OCI-LY3 (cell line): ENCODE measurements at regions not wholly inside any gene's neighbourhood (a gene's known extent, or its start where the extent isn't known, plus 50 kb on each side); places are given as distances from the start of the nearest gene placed in this dataset.

Experiments
- H2AFZ ChIP-seq: fragments of 200-600, 300-600 bp; shearing (Covaris generic); 2 replicates; pipeline ENCODE4 v1.6.0; 2014; ENCODE audit warnings: antibody characterized with exemption, low read depth, low read length
- H3K27ac ChIP-seq: fragments of 200-600, 300-600 bp; sonication (generic); 2 replicates; pipeline ENCODE4 v1.5.1; 2014; ENCODE audit warnings: mild to moderate bottlenecking, low read length, moderate library complexity, mixed read lengths
- H3K27me3 ChIP-seq: fragments of 200-600, 300-600 bp; sonication (generic); 2 replicates; pipeline ENCODE4 v1.6.1; 2014; ENCODE audit warnings: low read depth, low read length, mixed read lengths
- H3K36me3 ChIP-seq: fragments of 200-600, 300-600 bp; sonication (generic); replicated peaks from 2 replicates; pipeline ENCODE3; 2014; ENCODE audit warnings: low read depth, low read length, mixed read lengths
- H3K4me1 ChIP-seq: fragments of 300-600, 200-600 bp; sonication (generic); 2 replicates; pipeline ENCODE4 v1.6.1; 2014; ENCODE audit warnings: low read length, mixed read lengths
- H3K4me2 ChIP-seq: fragments of 200-600, 300-600 bp; sonication (generic); 2 replicates; pipeline ENCODE4 v1.6.1; 2014; ENCODE audit warnings: low read length, mixed read lengths
- H3K4me3 ChIP-seq: fragments of 300-600, 200-600 bp; sonication (generic); 2 replicates; pipeline ENCODE4 v1.5.1; 2014; ENCODE audit warnings: antibody characterized with exemption, mild to moderate bottlenecking, low read length, moderate library complexity
- H3K79me2 ChIP-seq: fragments of 300-600, 200-600 bp; shearing (Covaris generic); 2 replicates; pipeline ENCODE4 v1.6.1; 2014; ENCODE audit warnings: mild to moderate bottlenecking, low read length, mixed read lengths
- H3K9ac ChIP-seq: fragments of 300-600, 200-600 bp; shearing (Covaris generic); 2 replicates; pipeline ENCODE4 v1.6.0; 2014; ENCODE audit warnings: mild to moderate bottlenecking, low read length, moderate library complexity
- H3K9me3 ChIP-seq: fragments of 200-600, 300-600 bp; shearing (Covaris generic); 2 replicates; pipeline ENCODE4 v1.6.1; 2014; ENCODE audit warnings: low read length, mixed read lengths; ENCODE audit not compliant: insufficient read depth
- H4K20me1 ChIP-seq: fragments of 200-600, 300-600 bp; sonication (generic); 2 replicates; pipeline ENCODE4 v1.6.1; 2016; ENCODE audit warnings: low read length, mixed read lengths; ENCODE audit not compliant: insufficient read depth
- CTCF ChIP-seq: fragments of 200-600, 300-600 bp; sonication (generic); IDR thresholded peaks from 2 replicates; pipeline ENCODE4 v1.5.1; 2014; ENCODE audit warnings: antibody characterized with exemption, low read length, low read depth
- EZH2phosphoT487 ChIP-seq: fragments of 200-600 bp; shearing (Covaris generic); IDR thresholded peaks from 2 replicates; pipeline ENCODE4 v1.6.1; 2018; ENCODE audit warnings: antibody characterized with exemption, mixed run types, low read depth

DNA sequence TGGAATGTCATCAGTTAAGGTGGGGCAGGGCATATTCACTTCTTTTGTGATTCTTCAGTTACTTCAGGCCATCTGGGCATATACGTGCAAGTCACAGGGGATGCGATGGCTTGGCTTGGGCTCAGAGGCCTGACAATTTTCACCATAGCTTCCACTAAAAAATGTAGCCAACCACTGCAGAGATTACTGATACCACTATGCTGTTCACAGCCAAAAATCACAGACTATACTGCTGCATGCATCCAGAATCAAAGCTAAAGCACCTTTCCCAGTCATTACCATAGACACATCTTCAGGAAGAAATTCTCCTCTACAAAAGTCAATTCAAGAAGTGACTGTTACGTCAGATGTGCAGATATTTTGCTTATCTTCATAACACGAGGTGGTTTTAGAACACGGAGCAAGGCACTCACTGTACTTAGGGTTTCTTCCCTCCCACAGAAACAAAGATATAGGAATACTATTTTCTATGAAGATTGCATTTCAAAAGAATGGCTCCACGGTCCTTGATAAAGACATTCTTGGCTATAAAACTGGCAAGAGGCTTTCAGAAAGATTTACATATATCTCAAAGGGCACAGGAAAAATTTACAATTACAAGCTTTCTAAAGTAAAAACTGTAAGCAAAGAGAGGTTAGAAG, 1556.6 kb upstream of the PRR20A start:
- Histone ChIP-seq H3K4me1 (no peaks in the 10 kb centered on the region), H3K79me2 (no peaks in the 10 kb centered on the region), H3K9me3 (no peaks in the 10 kb centered on the region), H3K4me3 (no peak overlapping the region), H4K20me1 (no peaks in the 10 kb centered on the region), H3K27me3 (no peaks in the 10 kb centered on the region), H3K27ac (no peak overlapping the region), H2AFZ (no peak overlapping the region), H3K4me2 (no peak overlapping the region), H3K9ac (no peak overlapping the region), H3K36me3 (no peaks in the 10 kb centered on the region)
- TF ChIP-seq CTCF (no peak), EZH2phosphoT487 (no peak)

- Histone ChIP-seq H3K9me3 (no peaks in the 10 kb centered on the region), H3K27ac (no peak overlapping the region), H2AFZ (no peak overlapping the region), H3K9ac (no peak overlapping the region), H3K36me3 (no peaks in the 10 kb centered on the region), H3K27me3 (no peaks in the 10 kb centered on the region), H3K4me3 (no peak overlapping the region), H3K4me2 (no peak overlapping the region), H3K79me2 (no peaks in the 10 kb centered on the region), H4K20me1 (no peaks in the 10 kb centered on the region), H3K4me1 (no peaks in the 10 kb centered on the region)
- TF ChIP-seq CTCF, result no peak
- TF ChIP-seq EZH2phosphoT487, result no peak
Observed at GRCh38 chr13:55602784-55603183, 1537.9 kb upstream of the PRR20A start.

- no peaks in the 10 kb centered on the region for H3K79me2 ChIP-seq
- H3K36me3 ChIP-seq, result no peaks in the 10 kb centered on the region
- no peak overlapping the region for H3K4me2 ChIP-seq
- no peaks in the 10 kb centered on the region for H3K9me3 ChIP-seq
- H4K20me1 ChIP-seq, result no peaks in the 10 kb centered on the region
- H3K9ac ChIP-seq, result no peak overlapping the region
- H3K27ac ChIP-seq, result no peak overlapping the region
- no peak overlapping the region for H3K4me3 ChIP-seq
- H3K27me3 ChIP-seq, result no peaks in the 10 kb centered on the region
- no peaks in the 10 kb centered on the region for H3K4me1 ChIP-seq
- no peak overlapping the region for H2AFZ ChIP-seq
- TF ChIP-seq CTCF (no peak), EZH2phosphoT487 (no peak)
Observed at GRCh38 chr13:55606045-55606665, 1534.6 kb upstream of the PRR20A start.

DNA sequence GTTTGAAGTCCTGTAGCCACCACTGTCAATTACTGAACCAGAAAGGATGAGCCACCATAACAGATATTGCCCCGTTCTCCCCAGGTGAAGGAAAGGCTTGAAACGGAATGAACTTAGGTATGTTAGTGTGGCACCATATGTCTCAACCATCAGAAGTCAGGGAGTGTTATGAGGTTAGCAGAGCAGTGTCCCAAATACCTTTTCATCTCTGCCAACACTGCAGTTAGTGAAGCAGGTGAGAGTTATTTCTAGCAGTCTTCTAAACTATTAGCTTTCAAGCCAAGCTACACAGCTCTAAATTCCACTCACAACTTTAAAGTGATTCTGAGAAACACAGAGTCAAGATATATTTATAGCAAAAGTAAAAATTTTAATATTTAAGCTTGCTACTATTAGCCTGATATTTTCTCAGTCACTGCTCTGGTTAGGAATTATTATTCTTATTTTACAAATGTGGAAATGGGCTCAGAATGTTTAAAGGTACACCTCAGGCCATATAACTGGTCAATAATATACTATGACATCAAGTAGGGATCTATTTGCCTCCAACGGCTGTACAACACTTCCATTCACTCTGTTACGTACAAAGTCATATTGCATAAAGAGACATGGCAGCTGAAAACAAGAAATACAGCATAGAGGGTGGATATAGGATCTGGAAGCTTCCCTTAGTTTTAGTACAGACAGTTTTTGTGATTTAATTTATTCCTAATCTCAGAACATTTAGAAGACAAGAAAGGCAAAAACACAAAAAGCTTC, 1527.1 kb upstream of the PRR20A start:
- H3K36me3 ChIP-seq, result no peaks in the 10 kb centered on the region
- no peaks in the 10 kb centered on the region for H3K9me3 ChIP-seq
- H4K20me1 ChIP-seq, result no peaks in the 10 kb centered on the region
- no peak overlapping the region for H2AFZ ChIP-seq
- TF ChIP-seq CTCF (no peak), EZH2phosphoT487 (no peak)
- H3K9ac ChIP-seq, result no peak overlapping the region
- no peaks in the 10 kb centered on the region for H3K4me1 ChIP-seq
- H3K27ac ChIP-seq, result no peak overlapping the region
- no peak overlapping the region for H3K4me2 ChIP-seq
- no peaks in the 10 kb centered on the region for H3K79me2 ChIP-seq
- no peak overlapping the region for H3K4me3 ChIP-seq
- no peaks in the 10 kb centered on the region for H3K27me3 ChIP-seq
